G401.6 (cell line): ENCODE measurements at regions not wholly inside any gene's neighbourhood (a gene's known extent, or its start where the extent isn't known, plus 50 kb on each side); places are given as distances from the start of the nearest gene placed in this dataset.

Experiments
- FAIRE-seq: peaks from 2 replicates; lab custom pipeline; 2012; peaks lifted over from hg19 to GRCh38; lab: Jason Lieb, UNC

GRCh38 chr2:67046591-67046990, 350.5 kb upstream of the ETAA1 start:
- FAIRE-seq, result no peak

GRCh38 chr2:67048314-67048713, 348.8 kb upstream of the ETAA1 start:
- FAIRE-seq, result no peak

GRCh38 chr2:67050622-67051021, 346.5 kb upstream of the ETAA1 start:
- no peak for FAIRE-seq

- FAIRE-seq, result no peak
These were observed 342.4 kb upstream of the ETAA1 start for GRCh38 chr2:67054728-67055127.

- no peak for FAIRE-seq
These were observed 341.5 kb upstream of the ETAA1 start for GRCh38 chr2:67055387-67056304.

- FAIRE-seq, result no peak
These were observed 340.0 kb upstream of the ETAA1 start for GRCh38 chr2:67057123-67057522.

- FAIRE-seq, result no peak
These were observed 339.0 kb upstream of the ETAA1 start for GRCh38 chr2:67057901-67058703.

GRCh38 chr2:67065046-67065445, 332.1 kb upstream of the ETAA1 start:
- FAIRE-seq, result no peak

GRCh38 chr2:67066782-67067181, 330.4 kb upstream of the ETAA1 start:
- FAIRE-seq, result no peak

GRCh38 chr2:67067656-67068055, 329.5 kb upstream of the ETAA1 start:
- FAIRE-seq, result no peak

- no peak for FAIRE-seq
These were observed 326.3 kb upstream of the ETAA1 start for GRCh38 chr2:67070826-67071225.

- no peak for FAIRE-seq
These were observed 322.1 kb upstream of the ETAA1 start for GRCh38 chr2:67075056-67075455.

- no peak for FAIRE-seq
These were observed 321.4 kb upstream of the ETAA1 start for GRCh38 chr2:67075530-67076238.

GRCh38 chr2:67076239-67076624, 320.9 kb upstream of the ETAA1 start:
- FAIRE-seq, result no peak

GRCh38 chr2:67079729-67080128, 317.4 kb upstream of the ETAA1 start:
- no peak for FAIRE-seq

GRCh38 chr2:67082813-67083212, 314.3 kb upstream of the ETAA1 start:
- FAIRE-seq, result no peak

- FAIRE-seq, result no peak
These were observed 313.2 kb upstream of the ETAA1 start for GRCh38 chr2:67083951-67084350.

- FAIRE-seq, result no peak
These were observed 312.0 kb upstream of the ETAA1 start for GRCh38 chr2:67085146-67085545.

- FAIRE-seq, result no peak
These were observed 305.5 kb upstream of the ETAA1 start for GRCh38 chr2:67091681-67092080.

GRCh38 chr2:67095121-67095520, 302.0 kb upstream of the ETAA1 start:
- FAIRE-seq, result no peak

- no peak for FAIRE-seq
These were observed 300.2 kb upstream of the ETAA1 start for GRCh38 chr2:67096886-67097285.

GRCh38 chr2:67103157-67103556, 294.0 kb upstream of the ETAA1 start:
- no peak for FAIRE-seq

GRCh38 chr2:67108231-67108630, 288.9 kb upstream of the ETAA1 start:
- FAIRE-seq, result no peak
